22Rv1 (cell line): ENCODE measurements at regions not wholly inside any gene's neighbourhood (a gene's known extent, or its start where the extent isn't known, plus 50 kb on each side); places are given as distances from the start of the nearest gene placed in this dataset.

Experiments used
- ZFX ChIP-seq: fragments of 450-650 bp; IDR thresholded peaks from 2 replicates; pipeline ENCODE4 v1.6.1; 2017; ENCODE audit warnings: antibody characterized with exemption, borderline replicate concordance
- TF ChIP-seq, protein P1 (sequence below): fragments of 450-650 bp; IDR thresholded peaks from 2 replicates; pipeline ENCODE4 v1.5.1; 2017; ENCODE audit warnings: mild to moderate bottlenecking

DNA sequence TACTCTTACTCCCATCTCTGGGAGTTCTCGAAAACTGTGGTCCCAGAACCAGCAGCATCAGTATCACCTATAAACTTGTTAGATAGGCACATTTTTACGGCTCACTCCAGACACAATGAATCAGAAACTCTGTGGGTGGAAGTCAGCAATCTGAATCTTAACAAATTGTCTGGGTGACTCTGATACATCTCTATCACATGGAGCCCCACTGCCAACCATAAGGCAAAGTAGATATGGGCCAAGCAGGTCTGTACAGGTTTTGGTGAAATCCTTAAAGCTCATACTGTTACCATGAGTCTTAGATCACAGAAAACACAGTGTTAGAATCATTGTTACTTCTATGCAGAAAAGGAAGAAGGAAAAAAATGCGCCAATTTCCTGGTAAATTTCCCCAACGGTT lies 122.5 kb upstream of the HCCS start:
- TF ChIP-seq, protein P1, sequence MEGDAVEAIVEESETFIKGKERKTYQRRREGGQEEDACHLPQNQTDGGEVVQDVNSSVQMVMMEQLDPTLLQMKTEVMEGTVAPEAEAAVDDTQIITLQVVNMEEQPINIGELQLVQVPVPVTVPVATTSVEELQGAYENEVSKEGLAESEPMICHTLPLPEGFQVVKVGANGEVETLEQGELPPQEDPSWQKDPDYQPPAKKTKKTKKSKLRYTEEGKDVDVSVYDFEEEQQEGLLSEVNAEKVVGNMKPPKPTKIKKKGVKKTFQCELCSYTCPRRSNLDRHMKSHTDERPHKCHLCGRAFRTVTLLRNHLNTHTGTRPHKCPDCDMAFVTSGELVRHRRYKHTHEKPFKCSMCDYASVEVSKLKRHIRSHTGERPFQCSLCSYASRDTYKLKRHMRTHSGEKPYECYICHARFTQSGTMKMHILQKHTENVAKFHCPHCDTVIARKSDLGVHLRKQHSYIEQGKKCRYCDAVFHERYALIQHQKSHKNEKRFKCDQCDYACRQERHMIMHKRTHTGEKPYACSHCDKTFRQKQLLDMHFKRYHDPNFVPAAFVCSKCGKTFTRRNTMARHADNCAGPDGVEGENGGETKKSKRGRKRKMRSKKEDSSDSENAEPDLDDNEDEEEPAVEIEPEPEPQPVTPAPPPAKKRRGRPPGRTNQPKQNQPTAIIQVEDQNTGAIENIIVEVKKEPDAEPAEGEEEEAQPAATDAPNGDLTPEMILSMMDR = no peak
- no peak for TF ChIP-seq ZFX
